Uterus (tissue), 2 donors: ENCODE measurements at regions not wholly inside any gene's neighbourhood (a gene's known extent, or its start where the extent isn't known, plus 50 kb on each side); places are given as distances from the start of the nearest gene placed in this dataset.

Source experiments
- CTCF ChIP-seq, 4 experiments: fragments of 200-600 bp in 2 of 4; fragments of 450-650 bp in 2 of 4; sonication (generic) in 2 of 4; IDR thresholded peaks; one replicate each; pipeline ENCODE4 v1.5.1; 2016 to 2019; ENCODE audit warnings: antibody characterized with exemption in 4 of 4, mild to moderate bottlenecking in 2 of 4, moderate library complexity in 1 of 4
- POLR2A ChIP-seq, 2 donors: fragments of 450-650 bp; IDR thresholded peaks; one replicate each; pipeline ENCODE4 v1.6.1; 2016; ENCODE audit warnings: antibody characterized with exemption in 2 of 2, mild to moderate bottlenecking in 1 of 2, moderate library complexity in 1 of 2

GRCh38 chr6:164243949-164244348 lies 829.4 kb downstream of the QKI start:
- no peak for TF ChIP-seq CTCF (IDR thresholded peaks at IDR 0.05)
- TF ChIP-seq POLR2A (IDR thresholded peaks at IDR 0.05) = no peak
